Liver (tissue), 8 donors: ENCODE measurements at regions not wholly inside any gene's neighbourhood (a gene's known extent, or its start where the extent isn't known, plus 50 kb on each side); places are given as distances from the start of the nearest gene placed in this dataset.

Source experiments
- DNase-seq: peaks from one replicate; pipeline ENCODE4 v3.0.0-alpha.2; 2017; ENCODE audit warnings: low spot score
- H3K27ac ChIP-seq, 2 donors: one replicate each; pipeline ENCODE4 v1.7.0; 2013; ENCODE audit warnings: inconsistent platforms in 2 of 2, low read length in 2 of 2, control low read depth in 1 of 2, low read depth in 1 of 2, mild to moderate bottlenecking in 1 of 2
- H3K27me3 ChIP-seq, 4 donors: one replicate each; pipeline versions ENCODE4 v1.6.1 to v1.7.0; 2013; ENCODE audit warnings: low read length in 3 of 4, inconsistent platforms in 1 of 4, mild to moderate bottlenecking in 1 of 4, moderate library complexity in 1 of 4; ENCODE audit not compliant: control insufficient read depth in 4 of 4, insufficient read depth in 4 of 4
- H3K36me3 ChIP-seq, 4 donors: one replicate each; pipeline versions ENCODE4 v1.6.1 to v1.7.0; 2013; ENCODE audit warnings: low read length in 3 of 4, mild to moderate bottlenecking in 3 of 4, low read depth in 1 of 4, moderate library complexity in 1 of 4; ENCODE audit not compliant: control insufficient read depth in 4 of 4, insufficient read depth in 3 of 4
- H3K4me1 ChIP-seq, 4 donors: one replicate each; pipeline versions ENCODE4 v1.6.1 to v1.7.0; 2013; ENCODE audit warnings: low read length in 3 of 4, mild to moderate bottlenecking in 3 of 4, moderate library complexity in 1 of 4; ENCODE audit not compliant: control insufficient read depth in 4 of 4, insufficient read depth in 4 of 4
- H3K4me3 ChIP-seq, 3 donors: one replicate each; pipeline versions ENCODE4 v1.6.1 to v1.7.0; 2013; ENCODE audit warnings: low read length in 3 of 3, control low read depth in 1 of 3, low read depth in 1 of 3, mild to moderate bottlenecking in 1 of 3
- H3K9ac ChIP-seq, 2 donors: one replicate each; pipeline ENCODE4 v1.7.0; 2013; ENCODE audit warnings: low read length in 2 of 2, mild to moderate bottlenecking in 2 of 2, moderate library complexity in 2 of 2, control low read depth in 1 of 2, low read depth in 1 of 2
- H3K9me3 ChIP-seq, 4 donors: one replicate each; pipeline versions ENCODE4 v1.6.1 to v1.7.0; 2013; ENCODE audit warnings: low read length in 3 of 4; ENCODE audit not compliant: control insufficient read depth in 4 of 4
- CTCF ChIP-seq: fragments of 150-350 bp; IDR thresholded peaks from 2 replicates; pipeline ENCODE4 v1.5.1; 2017; ENCODE audit warnings: improper control_type of control experiment, low read depth, low read length; ENCODE audit not compliant: missing input control
- EGR1 ChIP-seq, 2 donors: IDR thresholded peaks; 2 replicates each; pipeline ENCODE4 v1.6.1; 2016 to 2018; ENCODE audit warnings: antibody characterized with exemption in 2 of 2, low read depth in 2 of 2
- FOXA2 ChIP-seq: IDR thresholded peaks from 2 replicates; pipeline ENCODE4 v1.6.1; 2016; ENCODE audit warnings: antibody characterized with exemption
- HNF4A ChIP-seq, 2 donors: conservative IDR thresholded peaks; 2 replicates each; pipeline ENCODE4 v1.6.1; 2016; ENCODE audit warnings: antibody characterized with exemption in 2 of 2, mild to moderate bottlenecking in 2 of 2
- HNF4G ChIP-seq: IDR thresholded peaks from 2 replicates; pipeline ENCODE4 v1.6.1; 2016; ENCODE audit warnings: antibody characterized with exemption
- JUND ChIP-seq, 2 donors: IDR thresholded peaks; 2 replicates each; pipeline ENCODE4 v1.6.1; 2016; ENCODE audit warnings: antibody characterized with exemption in 2 of 2
- MAX ChIP-seq: IDR thresholded peaks from 2 replicates; pipeline ENCODE4 v1.6.1; 2016; ENCODE audit warnings: antibody characterized with exemption
- REST ChIP-seq: IDR thresholded peaks from 2 replicates; pipeline ENCODE4 v1.6.1; 2016; ENCODE audit warnings: antibody characterized with exemption, mild to moderate bottlenecking
- RXRA ChIP-seq, 2 donors: IDR thresholded peaks; 2 replicates each; pipeline ENCODE4 v1.6.1; 2017 to 2018; ENCODE audit warnings: antibody characterized with exemption in 2 of 2, mild to moderate bottlenecking in 1 of 2
- SP1 ChIP-seq: IDR thresholded peaks from 2 replicates; pipeline ENCODE4 v1.6.1; 2018; ENCODE audit warnings: antibody characterized with exemption, mild to moderate bottlenecking
- TAF1 ChIP-seq: conservative IDR thresholded peaks from 2 replicates; pipeline ENCODE4 v1.6.1; 2016; ENCODE audit warnings: antibody characterized with exemption, mild to moderate bottlenecking
- YY1 ChIP-seq: IDR thresholded peaks from 2 replicates; pipeline ENCODE4 v1.6.1; 2016; ENCODE audit warnings: antibody characterized with exemption, mild to moderate bottlenecking
- ZBTB33 ChIP-seq: IDR thresholded peaks from 2 replicates; pipeline ENCODE4 v1.6.1; 2016; ENCODE audit warnings: antibody characterized with exemption
- WGBS: extraction: QIAGEN DNeasy Blood & Tissue Kit; methylation state at CpG from one replicate; pipeline ENCODE4 v1.1.7; 2013; 5-methylcytosine and 5-hydroxymethylcytosine counted together
- donor health status: healthy.
- donor health status: healthy.
- donor health status: healthy.
- donor health status: healthy.
- donor health status: healthy.

GRCh38 chr13:103288114-103288513 is 221.9 kb upstream of the SLC10A2 start:
- 61% methylated on average over 7 of the region's 7 CpGs for WGBS
- H3K27ac ChIP-seq, result no peak overlapping the region

More at GRCh38 chr13:103288114-103288513, 221.9 kb upstream of the SLC10A2 start:
- no peaks in the 10 kb centered on the region for H3K9me3 ChIP-seq
- no peak overlapping the region for H3K9ac ChIP-seq
- no peak for TF ChIP-seq YY1
- no peak for TF ChIP-seq JUND (IDR thresholded peaks at IDR 0.05)
- no peak for TF ChIP-seq FOXA2
- TF ChIP-seq RXRA (IDR thresholded peaks at IDR 0.05), result no peak
- no peak for TF ChIP-seq TAF1
- no peak for TF ChIP-seq HNF4A (conservative IDR thresholded peaks at IDR 0.05)
- no peak for TF ChIP-seq SP1
- TF ChIP-seq REST, result no peak
- TF ChIP-seq HNF4G, result no peak
- no peak for TF ChIP-seq MAX
- no peak for TF ChIP-seq ZBTB33
- TF ChIP-seq EGR1 (IDR thresholded peaks at IDR 0.05; ENCODE audit: low read depth in 2 of 2), result no peak
- no peak for TF ChIP-seq CTCF
- no peaks in the 10 kb centered on the region for H3K36me3 ChIP-seq
- no peak overlapping the region for H3K4me3 ChIP-seq
- DNase-seq, result no peak
- peaks cover 0 to under 1% (median 0%) of the 10 kb centered on the region in 4 donors for H3K27me3 ChIP-seq
- H3K4me1 ChIP-seq, result no peaks in the 10 kb centered on the region
